ENCODE measurements at regions not wholly inside any gene's neighbourhood (a gene's known extent, or its start where the extent isn't known, plus 50 kb on each side); places are given as distances from the start of the nearest gene placed in this dataset.

DNA sequence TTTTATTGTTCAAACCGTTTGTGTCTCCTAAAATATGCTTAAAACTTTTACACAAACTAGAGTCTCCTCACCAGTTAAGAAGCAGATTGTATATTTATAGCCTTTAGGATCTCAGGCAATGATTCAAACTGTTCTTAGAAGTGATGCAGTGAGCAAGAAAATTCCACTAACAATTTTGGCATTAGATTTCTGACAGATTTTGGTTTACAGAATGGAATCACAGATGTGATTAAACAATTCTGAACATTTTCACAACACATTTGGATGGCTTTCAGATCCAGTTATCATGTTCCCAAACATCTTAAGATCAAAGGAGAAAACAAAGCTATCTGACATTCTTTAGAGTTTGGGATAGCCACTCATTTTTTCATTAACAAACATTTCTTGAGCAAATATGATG lies 181.7 kb upstream of the RIOK2 start:
- no peaks in the 10 kb centered on the region for H3K9me3 ChIP-seq
- Mint-ChIP-seq H3K36me3 (ENCODE audit: insufficient read depth, unreplicated experiment) (no peaks in the 10 kb centered on the region), H3K27ac (ENCODE audit: unreplicated experiment) (no peak overlapping the region), H3K27me3 (ENCODE audit: insufficient read depth, unreplicated experiment) (no peaks in the 10 kb centered on the region), H3K9me3 (ENCODE audit: unreplicated experiment) (no peaks in the 10 kb centered on the region), H3K4me3 (ENCODE audit: unreplicated experiment) (no peak overlapping the region), H3K4me1 (ENCODE audit: low read depth, unreplicated experiment) (no peaks in the 10 kb centered on the region)
- intact Hi-C loops (cut with micrococcal nuclease; ENCODE audit: unreplicated experiment), result no loop called here
- no peaks in the 10 kb centered on the region for H3K27me3 ChIP-seq (replicated peaks; ENCODE audit: control insufficient read depth, insufficient read depth, low read length)
- ChIA-PET CTCF (no interaction called here), POLR2A (no interaction called here)
- BruUV-seq (replicated peaks), result no TSS peak
- no peak for DNase-seq
- TF ChIP-seq, protein P1, sequence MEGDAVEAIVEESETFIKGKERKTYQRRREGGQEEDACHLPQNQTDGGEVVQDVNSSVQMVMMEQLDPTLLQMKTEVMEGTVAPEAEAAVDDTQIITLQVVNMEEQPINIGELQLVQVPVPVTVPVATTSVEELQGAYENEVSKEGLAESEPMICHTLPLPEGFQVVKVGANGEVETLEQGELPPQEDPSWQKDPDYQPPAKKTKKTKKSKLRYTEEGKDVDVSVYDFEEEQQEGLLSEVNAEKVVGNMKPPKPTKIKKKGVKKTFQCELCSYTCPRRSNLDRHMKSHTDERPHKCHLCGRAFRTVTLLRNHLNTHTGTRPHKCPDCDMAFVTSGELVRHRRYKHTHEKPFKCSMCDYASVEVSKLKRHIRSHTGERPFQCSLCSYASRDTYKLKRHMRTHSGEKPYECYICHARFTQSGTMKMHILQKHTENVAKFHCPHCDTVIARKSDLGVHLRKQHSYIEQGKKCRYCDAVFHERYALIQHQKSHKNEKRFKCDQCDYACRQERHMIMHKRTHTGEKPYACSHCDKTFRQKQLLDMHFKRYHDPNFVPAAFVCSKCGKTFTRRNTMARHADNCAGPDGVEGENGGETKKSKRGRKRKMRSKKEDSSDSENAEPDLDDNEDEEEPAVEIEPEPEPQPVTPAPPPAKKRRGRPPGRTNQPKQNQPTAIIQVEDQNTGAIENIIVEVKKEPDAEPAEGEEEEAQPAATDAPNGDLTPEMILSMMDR (IDR thresholded peaks at IDR 0.05; ENCODE audit: insufficient read depth in 1 of 2, low read depth in 1 of 2, low read length in 1 of 2, severe bottlenecking in 1 of 2, unreplicated experiment in 1 of 2), result no peak
- no peak overlapping the region for H3K4me3 ChIP-seq (ENCODE audit: low read depth, low read length)
- no peaks in the 10 kb centered on the region for H3K4me1 ChIP-seq
- no peaks in the 10 kb centered on the region for H3K36me3 ChIP-seq (ENCODE audit: control insufficient read depth, insufficient read depth, low read length)

DNA sequence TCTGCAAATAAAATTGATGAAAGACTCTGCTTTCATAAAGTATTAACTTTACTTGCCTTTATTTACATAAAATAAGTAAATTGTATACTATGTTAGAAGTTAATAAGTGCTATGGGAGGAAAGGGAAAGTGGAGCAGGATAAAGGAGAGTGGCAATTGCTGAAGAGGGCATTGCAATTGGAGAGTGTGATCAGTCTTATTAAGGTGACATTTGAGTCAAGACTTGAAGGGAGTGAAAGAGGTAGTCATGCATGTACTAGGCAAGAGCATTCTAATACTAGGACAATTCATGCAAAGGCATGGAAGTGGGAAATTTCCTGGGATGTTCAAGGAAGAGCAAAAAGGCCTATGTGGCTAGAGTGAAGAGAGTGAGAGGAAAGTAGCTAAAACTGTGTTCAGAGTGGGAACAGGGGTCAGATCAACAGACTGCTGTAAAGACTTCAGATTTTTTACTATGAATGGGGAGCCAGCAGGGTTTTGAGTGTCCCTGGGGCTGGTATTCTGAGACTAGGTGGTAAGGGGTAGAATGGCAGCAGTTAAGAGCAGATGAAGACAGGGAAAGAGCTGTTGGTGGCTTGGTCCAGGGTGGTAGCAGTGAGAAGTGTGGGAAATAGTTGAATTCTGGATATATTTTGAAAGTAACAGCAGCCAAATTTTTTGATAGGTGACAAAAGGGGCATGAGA lies 182.3 kb upstream of the RIOK2 start:
- BruUV-seq (replicated peaks), result no TSS peak
- intact Hi-C loops (cut with micrococcal nuclease; ENCODE audit: unreplicated experiment), result no loop called here

DNA sequence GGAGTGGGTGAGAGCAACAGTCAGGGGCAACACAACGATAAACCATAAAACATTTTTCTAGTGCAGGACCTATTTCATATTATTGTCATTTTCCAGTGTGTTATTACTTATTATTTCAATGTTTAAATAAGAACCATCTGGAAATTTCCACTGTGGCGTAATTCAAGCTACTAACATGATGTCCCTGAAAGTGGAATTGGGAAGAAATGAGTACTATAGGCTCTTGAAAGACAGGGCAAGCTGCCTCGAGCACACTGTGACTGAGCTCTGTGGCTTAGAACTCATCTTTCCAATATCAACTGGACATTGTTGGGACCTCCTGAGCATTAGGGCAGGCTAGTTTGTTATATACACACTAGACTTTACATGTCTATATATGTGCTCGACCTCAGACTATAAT lies 182.9 kb upstream of the RIOK2 start:
- intact Hi-C loops (cut with micrococcal nuclease; ENCODE audit: unreplicated experiment), result no loop called here
- ChIA-PET CTCF (no interaction called here), POLR2A (no interaction called here)
- no peaks in the 10 kb centered on the region for H3K36me3 Mint-ChIP-seq (ENCODE audit: insufficient read depth, unreplicated experiment)
- DNase-seq, result no peak
- no peaks in the 10 kb centered on the region for H3K9me3 Mint-ChIP-seq (ENCODE audit: unreplicated experiment)
- no peaks in the 10 kb centered on the region for H3K27me3 Mint-ChIP-seq (ENCODE audit: insufficient read depth, unreplicated experiment)
- no peak overlapping the region for H3K4me3 ChIP-seq (ENCODE audit: low read depth, low read length)
- no peak overlapping the region for H3K4me3 Mint-ChIP-seq (ENCODE audit: unreplicated experiment)
- H3K36me3 ChIP-seq (ENCODE audit: control insufficient read depth, insufficient read depth, low read length), result no peaks in the 10 kb centered on the region
- H3K9me3 ChIP-seq, result no peaks in the 10 kb centered on the region
- no peaks in the 10 kb centered on the region for H3K27me3 ChIP-seq (replicated peaks; ENCODE audit: control insufficient read depth, insufficient read depth, low read length)
- no peaks in the 10 kb centered on the region for H3K4me1 Mint-ChIP-seq (ENCODE audit: low read depth, unreplicated experiment)
- H3K27ac Mint-ChIP-seq (ENCODE audit: unreplicated experiment), result no peak overlapping the region
- H3K4me1 ChIP-seq, result no peaks in the 10 kb centered on the region
- TF ChIP-seq, protein P1 (IDR thresholded peaks at IDR 0.05; ENCODE audit: insufficient read depth in 1 of 2, low read depth in 1 of 2, low read length in 1 of 2, severe bottlenecking in 1 of 2, unreplicated experiment in 1 of 2), result no peak
- BruUV-seq (replicated peaks), result no TSS peak

More for the DNA sequence above, 182.3 kb upstream of the RIOK2 start:
- Histone ChIP-seq H3K27me3 (replicated peaks; ENCODE audit: control insufficient read depth, insufficient read depth, low read length) (no peaks in the 10 kb centered on the region), H3K4me1 (no peaks in the 10 kb centered on the region), H3K36me3 (ENCODE audit: control insufficient read depth, insufficient read depth, low read length) (no peaks in the 10 kb centered on the region), H3K9me3 (no peaks in the 10 kb centered on the region), H3K4me3 (ENCODE audit: low read depth, low read length) (no peak overlapping the region)
- Mint-ChIP-seq H3K4me1 (ENCODE audit: low read depth, unreplicated experiment) (no peaks in the 10 kb centered on the region), H3K9me3 (ENCODE audit: unreplicated experiment) (no peaks in the 10 kb centered on the region), H3K27me3 (ENCODE audit: insufficient read depth, unreplicated experiment) (no peaks in the 10 kb centered on the region), H3K27ac (ENCODE audit: unreplicated experiment) (no peak overlapping the region), H3K36me3 (ENCODE audit: insufficient read depth, unreplicated experiment) (no peaks in the 10 kb centered on the region), H3K4me3 (ENCODE audit: unreplicated experiment) (no peak overlapping the region)
- ChIA-PET POLR2A (no interaction called here), CTCF (no interaction called here)
- TF ChIP-seq, protein P1 (IDR thresholded peaks at IDR 0.05; ENCODE audit: insufficient read depth in 1 of 2, low read depth in 1 of 2, low read length in 1 of 2, severe bottlenecking in 1 of 2, unreplicated experiment in 1 of 2), result no peak
- DNase-seq, result no peak
